Prostate gland (tissue), 2 donors: ENCODE measurements at regions not wholly inside any gene's neighbourhood (a gene's known extent, or its start where the extent isn't known, plus 50 kb on each side); places are given as distances from the start of the nearest gene placed in this dataset.

Experiments used
- DNase-seq: peaks from one replicate; pipeline ENCODE4 v3.0.0-alpha.2; 2019; ENCODE audit warnings: low spot score
- H3K27ac ChIP-seq, 2 donors: fragments of 200-600 bp; sonication (generic); 2 replicates each; pipeline ENCODE4 v1.5.1; 2017 to 2019
- H3K27me3 ChIP-seq: fragments of 200-600 bp; sonication (generic); replicated peaks from 2 replicates; pipeline ENCODE4 v1.5.1; 2019; ENCODE audit not compliant: insufficient read depth
- H3K36me3 ChIP-seq, 2 donors: fragments of 200-600 bp; sonication (generic); 1 replicate in 1 of 2; 2 replicates in 1 of 2; pipeline versions ENCODE4 v1.5.1 to v1.8.1; 2017 to 2019
- H3K4me1 ChIP-seq: fragments of 200-600 bp; sonication (generic); replicated peaks from 2 replicates; pipeline ENCODE4 v1.5.1; 2019
- H3K4me3 ChIP-seq, 2 donors: fragments of 200-600 bp; sonication (generic); 2 replicates each; pipeline ENCODE4 v1.5.1; 2017 to 2019
- H3K9me3 ChIP-seq: fragments of 200-600 bp; sonication (generic); 2 replicates; pipeline ENCODE4 v1.5.1; 2017
- POLR2A ChIP-seq: fragments of 450-650 bp; IDR thresholded peaks from one replicate; pipeline ENCODE4 v1.6.1; 2016; ENCODE audit warnings: antibody characterized with exemption, mild to moderate bottlenecking
- POLR2AphosphoS5 ChIP-seq: sonication (generic); formaldehyde crosslinking; IDR thresholded peaks from one replicate; pipeline ENCODE4 v1.6.1; 2017; ENCODE audit warnings: antibody characterized with exemption
- WGBS: methylation state at CpG from one replicate; pipeline ENCODE4 v1.1.5; 2018; 5-methylcytosine and 5-hydroxymethylcytosine counted together
- intact Hi-C: fragments of 100-400 bp; cut with DNase I; formaldehyde crosslinking; loops from one replicate; pipeline ENCODE4 v1.14.2; 2022
- TF ChIP-seq, protein P1 (sequence below), 4 experiments: fragments of 200-600 bp in 2 of 4; fragments of 450-650 bp in 2 of 4; sonication (generic) in 2 of 4; IDR thresholded peaks; 1 replicate in 3 of 4; 2 replicates in 1 of 4; pipeline ENCODE4 v1.5.1; 2016 to 2019; ENCODE audit warnings: antibody characterized with exemption in 4 of 4, mild to moderate bottlenecking in 2 of 4, moderate library complexity in 2 of 4

GRCh38 chr2:78925258-78925657 is 100.2 kb upstream of the REG3G start:
- Histone ChIP-seq H3K4me3 (no peak overlapping the region), H3K4me1 (no peaks in the 10 kb centered on the region), H3K36me3 (no peaks in the 10 kb centered on the region), H3K27ac (no peak overlapping the region), H3K27me3 (no peaks in the 10 kb centered on the region), H3K9me3 (no peaks in the 10 kb centered on the region)
- DNase-seq, result no peak
- WGBS, result 25% methylated on average over 2 of the region's 2 CpGs
- TF ChIP-seq POLR2AphosphoS5, result peak; percentile 55
- TF ChIP-seq, protein P1, sequence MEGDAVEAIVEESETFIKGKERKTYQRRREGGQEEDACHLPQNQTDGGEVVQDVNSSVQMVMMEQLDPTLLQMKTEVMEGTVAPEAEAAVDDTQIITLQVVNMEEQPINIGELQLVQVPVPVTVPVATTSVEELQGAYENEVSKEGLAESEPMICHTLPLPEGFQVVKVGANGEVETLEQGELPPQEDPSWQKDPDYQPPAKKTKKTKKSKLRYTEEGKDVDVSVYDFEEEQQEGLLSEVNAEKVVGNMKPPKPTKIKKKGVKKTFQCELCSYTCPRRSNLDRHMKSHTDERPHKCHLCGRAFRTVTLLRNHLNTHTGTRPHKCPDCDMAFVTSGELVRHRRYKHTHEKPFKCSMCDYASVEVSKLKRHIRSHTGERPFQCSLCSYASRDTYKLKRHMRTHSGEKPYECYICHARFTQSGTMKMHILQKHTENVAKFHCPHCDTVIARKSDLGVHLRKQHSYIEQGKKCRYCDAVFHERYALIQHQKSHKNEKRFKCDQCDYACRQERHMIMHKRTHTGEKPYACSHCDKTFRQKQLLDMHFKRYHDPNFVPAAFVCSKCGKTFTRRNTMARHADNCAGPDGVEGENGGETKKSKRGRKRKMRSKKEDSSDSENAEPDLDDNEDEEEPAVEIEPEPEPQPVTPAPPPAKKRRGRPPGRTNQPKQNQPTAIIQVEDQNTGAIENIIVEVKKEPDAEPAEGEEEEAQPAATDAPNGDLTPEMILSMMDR (IDR thresholded peaks at IDR 0.05), result no peak
- intact Hi-C loops, result no loop called here

GRCh38 chr2:78928502-78928901 is 97.0 kb upstream of the REG3G start:
- Histone ChIP-seq H3K27ac (no peak overlapping the region), H3K36me3 (no peaks in the 10 kb centered on the region), H3K4me3 (no peak overlapping the region), H3K9me3 (no peaks in the 10 kb centered on the region), H3K4me1 (no peaks in the 10 kb centered on the region), H3K27me3 (no peaks in the 10 kb centered on the region)
- intact Hi-C loops, result no loop called here
- WGBS, result 62% methylated on average over 1 of the region's 1 CpG
- TF ChIP-seq POLR2A (no peak), POLR2AphosphoS5 (no peak)
- TF ChIP-seq, protein P1 (IDR thresholded peaks at IDR 0.05), result no peak
- no peak for DNase-seq

DNA sequence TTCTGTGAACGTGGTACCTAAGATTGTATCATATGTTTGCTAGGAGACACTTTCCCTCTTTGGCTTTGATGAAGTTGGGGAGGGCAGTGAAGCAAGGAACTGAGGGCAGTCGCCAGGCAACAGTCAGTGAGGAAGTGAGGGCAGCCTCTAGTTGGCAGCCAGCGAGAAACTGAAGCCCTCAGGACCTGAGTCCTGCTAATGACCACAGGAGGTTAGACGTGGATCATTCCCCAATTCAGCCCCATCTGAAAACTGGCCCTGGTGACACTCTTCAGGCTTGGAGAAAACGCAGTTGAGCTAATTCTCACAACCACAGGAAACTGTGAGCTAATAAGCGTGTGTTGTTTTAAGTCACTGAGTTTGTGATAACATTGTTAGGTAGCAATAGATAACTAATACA is 84.5 kb upstream of the REG3G start:
- no peaks in the 10 kb centered on the region for H3K4me1 ChIP-seq
- 49% methylated on average over 6 of the region's 6 CpGs for WGBS
- no peaks in the 10 kb centered on the region for H3K36me3 ChIP-seq
- no peak overlapping the region for H3K27ac ChIP-seq
- DNase-seq, result no peak
- no peak for TF ChIP-seq POLR2A
- TF ChIP-seq, protein P1 (IDR thresholded peaks at IDR 0.05), result no peak
- no peak for TF ChIP-seq POLR2AphosphoS5
- no peaks in the 10 kb centered on the region for H3K27me3 ChIP-seq
- intact Hi-C loops, result no loop called here
- H3K4me3 ChIP-seq, result no peak overlapping the region
- H3K9me3 ChIP-seq, result no peaks in the 10 kb centered on the region

DNA sequence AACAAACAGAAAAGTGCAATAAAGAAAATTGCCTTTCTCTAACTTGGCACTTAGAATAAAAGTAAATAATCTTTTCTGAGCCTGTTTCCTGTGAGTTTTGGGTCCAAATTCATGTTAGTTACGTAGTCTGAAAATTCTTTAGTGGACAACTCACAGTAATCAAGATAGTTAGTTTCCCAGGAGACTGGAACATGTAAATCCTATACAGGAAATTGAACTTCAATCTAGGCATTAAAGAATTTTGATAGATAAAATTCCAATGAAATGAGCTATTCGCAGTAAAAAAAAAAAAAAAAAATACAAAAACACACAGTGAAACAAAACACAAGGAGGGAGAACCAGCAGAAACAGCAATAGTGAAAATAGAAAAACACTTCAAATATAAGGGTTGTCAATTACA is 83.8 kb upstream of the REG3G start:
- 70% methylated on average over 2 of the region's 2 CpGs for WGBS
- Histone ChIP-seq H3K4me1 (no peaks in the 10 kb centered on the region), H3K36me3 (no peaks in the 10 kb centered on the region), H3K4me3 (no peak overlapping the region), H3K27ac (no peak overlapping the region), H3K9me3 (no peaks in the 10 kb centered on the region), H3K27me3 (no peaks in the 10 kb centered on the region)
- intact Hi-C loops, result no loop called here
- DNase-seq, result no peak
- TF ChIP-seq POLR2AphosphoS5 (no peak), POLR2A (no peak)
- TF ChIP-seq, protein P1 (IDR thresholded peaks at IDR 0.05), result no peak

GRCh38 chr2:78963881-78964280 is 61.6 kb upstream of the REG3G start:
- no peaks in the 10 kb centered on the region for H3K36me3 ChIP-seq
- 71% methylated on average over 2 of the region's 2 CpGs for WGBS
- H3K27ac ChIP-seq, result no peak overlapping the region
- intact Hi-C loops, result no loop called here
- no peak for TF ChIP-seq POLR2A
- TF ChIP-seq, protein P1 (IDR thresholded peaks at IDR 0.05), result no peak
- no peak for TF ChIP-seq POLR2AphosphoS5
- no peaks in the 10 kb centered on the region for H3K4me1 ChIP-seq
- H3K4me3 ChIP-seq, result no peak overlapping the region
- H3K9me3 ChIP-seq, result no peaks in the 10 kb centered on the region
- no peaks in the 10 kb centered on the region for H3K27me3 ChIP-seq
- no peak for DNase-seq
